Osteoblast (primary cell): ENCODE measurements at regions not wholly inside any gene's neighbourhood (a gene's known extent, or its start where the extent isn't known, plus 50 kb on each side); places are given as distances from the start of the nearest gene placed in this dataset.

ENCODE experiments used
- DNase-seq: peaks from one replicate; pipeline ENCODE4 v3.0.0; 2011; ENCODE audit warnings: low spot score, mixed read lengths; ENCODE audit not compliant: insufficient read length; ENCODE audit errors: missing footprints
- H2AFZ ChIP-seq: 2 replicates; pipeline ENCODE4 v1.6.0; 2011; ENCODE audit warnings: mild to moderate bottlenecking, low read length
- H3K27ac ChIP-seq: 2 replicates; pipeline ENCODE4 v1.5.1; 2011; ENCODE audit warnings: mild to moderate bottlenecking, low read depth, low read length, moderate library complexity
- H3K27me3 ChIP-seq: 2 replicates; pipeline ENCODE4 v1.6.0; 2012; ENCODE audit warnings: mild to moderate bottlenecking, control low read depth, inconsistent platforms, low read length, moderate library complexity; ENCODE audit not compliant: insufficient read depth
- H3K36me3 ChIP-seq: 2 replicates; pipeline ENCODE4 v1.5.1; 2011; ENCODE audit warnings: mild to moderate bottlenecking, low read length, control low read depth, moderate library complexity; ENCODE audit not compliant: insufficient read depth
- H3K4me1 ChIP-seq: 2 replicates; pipeline ENCODE4 v1.5.1; 2011; ENCODE audit warnings: mild to moderate bottlenecking, low read length, control low read depth, moderate library complexity; ENCODE audit not compliant: insufficient read depth
- H3K4me2 ChIP-seq: 2 replicates; pipeline ENCODE4 v1.6.0; 2011; ENCODE audit warnings: mild to moderate bottlenecking, low read length; ENCODE audit not compliant: insufficient read depth
- H3K4me3 ChIP-seq: fragments of 200-600 bp; sonication (generic); 3 replicates; pipeline ENCODE4 v1.5.1; 2012; ENCODE audit warnings: mild to moderate bottlenecking, low read length, inconsistent platforms; ENCODE audit not compliant: insufficient read depth
- H3K79me2 ChIP-seq: 2 replicates; pipeline ENCODE4 v1.6.0; 2012; ENCODE audit warnings: mild to moderate bottlenecking, low read length, control low read depth, inconsistent platforms; ENCODE audit not compliant: insufficient read depth
- H3K9me3 ChIP-seq: 2 replicates; pipeline ENCODE4 v1.5.1; 2011; ENCODE audit warnings: low read depth, low read length, control low read depth
- H4K20me1 ChIP-seq: 2 replicates; pipeline ENCODE4 v1.6.0; 2012; ENCODE audit warnings: mild to moderate bottlenecking, low read length, control low read depth; ENCODE audit not compliant: insufficient read depth
- TF ChIP-seq, protein P1 (sequence below): IDR thresholded peaks from 2 replicates; pipeline ENCODE4 v1.5.1; 2011; ENCODE audit warnings: mild to moderate bottlenecking, low read depth, low read length, moderate library complexity; ENCODE audit errors: extremely low read depth

DNA sequence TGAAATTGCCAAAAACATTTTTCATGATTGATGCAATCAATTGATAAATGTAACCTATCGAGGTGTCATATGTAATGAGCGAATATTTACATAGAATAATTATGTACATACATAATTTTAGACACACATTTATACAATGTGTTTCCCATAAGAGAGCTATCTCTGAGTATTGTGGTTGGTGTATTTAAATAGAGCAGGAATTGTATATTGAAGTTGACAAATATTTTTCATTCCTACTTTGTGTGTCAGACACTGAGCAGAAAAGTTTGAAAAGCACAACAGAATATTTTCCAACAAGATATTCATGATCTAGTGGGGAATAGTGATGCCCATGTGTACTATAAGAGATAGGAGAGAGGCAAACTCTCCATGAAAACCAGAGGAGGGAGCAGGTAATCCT, 295.2 kb downstream of the ANKRD50 start:
- Histone ChIP-seq H3K4me2 (no peak overlapping the region), H3K36me3 (no peaks in the 10 kb centered on the region), H4K20me1 (no peaks in the 10 kb centered on the region), H3K79me2 (no peaks in the 10 kb centered on the region), H3K4me3 (no peak overlapping the region), H3K4me1 (peaks cover 26% of the 10 kb centered on the region), H2AFZ (no peak overlapping the region), H3K27ac (no peak overlapping the region), H3K9me3 (no peaks in the 10 kb centered on the region), H3K27me3 (no peaks in the 10 kb centered on the region)
- no peak for DNase-seq
- TF ChIP-seq, protein P1, sequence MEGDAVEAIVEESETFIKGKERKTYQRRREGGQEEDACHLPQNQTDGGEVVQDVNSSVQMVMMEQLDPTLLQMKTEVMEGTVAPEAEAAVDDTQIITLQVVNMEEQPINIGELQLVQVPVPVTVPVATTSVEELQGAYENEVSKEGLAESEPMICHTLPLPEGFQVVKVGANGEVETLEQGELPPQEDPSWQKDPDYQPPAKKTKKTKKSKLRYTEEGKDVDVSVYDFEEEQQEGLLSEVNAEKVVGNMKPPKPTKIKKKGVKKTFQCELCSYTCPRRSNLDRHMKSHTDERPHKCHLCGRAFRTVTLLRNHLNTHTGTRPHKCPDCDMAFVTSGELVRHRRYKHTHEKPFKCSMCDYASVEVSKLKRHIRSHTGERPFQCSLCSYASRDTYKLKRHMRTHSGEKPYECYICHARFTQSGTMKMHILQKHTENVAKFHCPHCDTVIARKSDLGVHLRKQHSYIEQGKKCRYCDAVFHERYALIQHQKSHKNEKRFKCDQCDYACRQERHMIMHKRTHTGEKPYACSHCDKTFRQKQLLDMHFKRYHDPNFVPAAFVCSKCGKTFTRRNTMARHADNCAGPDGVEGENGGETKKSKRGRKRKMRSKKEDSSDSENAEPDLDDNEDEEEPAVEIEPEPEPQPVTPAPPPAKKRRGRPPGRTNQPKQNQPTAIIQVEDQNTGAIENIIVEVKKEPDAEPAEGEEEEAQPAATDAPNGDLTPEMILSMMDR, result no peak

DNA sequence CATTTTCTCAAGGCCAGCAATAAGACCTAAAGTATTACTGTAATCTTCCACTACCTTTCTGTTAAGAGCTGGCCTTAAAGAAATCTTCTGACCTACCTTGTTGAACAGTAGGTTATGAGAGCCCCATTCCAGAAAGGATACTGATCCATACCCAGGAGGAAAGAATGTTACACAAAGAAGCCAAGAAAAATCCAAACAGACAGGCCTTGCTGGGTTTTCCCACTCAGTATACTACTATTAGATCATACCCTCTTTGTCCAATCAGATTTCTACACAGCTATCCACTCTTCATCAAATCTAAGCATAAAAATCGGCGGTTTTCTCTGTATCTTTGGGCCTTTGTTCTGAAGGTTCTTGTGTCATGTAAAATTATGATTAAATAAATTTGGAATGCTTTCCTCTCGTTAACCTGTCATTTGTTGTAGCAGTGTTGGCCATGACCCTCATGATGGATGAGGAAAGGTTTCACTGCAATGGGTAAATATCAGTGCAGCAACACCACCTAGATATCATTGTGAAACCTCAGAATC, 292.3 kb downstream of the ANKRD50 start:
- Histone ChIP-seq H3K4me2 (no peak overlapping the region), H4K20me1 (no peaks in the 10 kb centered on the region), H3K27ac (no peak overlapping the region), H3K27me3 (no peaks in the 10 kb centered on the region), H3K36me3 (no peaks in the 10 kb centered on the region), H3K4me1 (peaks cover 14% of the 10 kb centered on the region), H3K9me3 (no peaks in the 10 kb centered on the region), H3K79me2 (no peaks in the 10 kb centered on the region), H2AFZ (no peak overlapping the region), H3K4me3 (no peak overlapping the region)
- DNase-seq, result no peak
- TF ChIP-seq, protein P1, result no peak

DNA sequence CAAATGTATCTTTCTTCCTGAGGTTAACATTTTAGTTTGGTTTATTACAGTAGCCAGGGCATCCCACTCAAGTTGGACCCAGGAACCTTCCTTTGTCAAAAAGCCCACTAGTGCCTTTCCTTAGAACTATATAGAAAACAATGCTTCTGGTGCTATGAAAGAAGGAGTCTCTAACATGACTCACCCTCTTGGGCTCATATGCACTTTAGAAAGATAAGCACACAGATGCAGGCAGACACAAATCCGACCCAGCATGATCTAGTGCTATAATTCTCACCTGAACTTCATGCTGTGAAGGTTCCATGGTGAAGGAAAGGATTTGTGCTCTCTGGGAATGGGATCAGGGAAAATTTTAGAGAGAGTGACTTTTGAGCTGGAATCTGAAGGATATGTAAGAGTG, 289.4 kb downstream of the ANKRD50 start:
- H3K27me3 ChIP-seq, result no peaks in the 10 kb centered on the region
- H3K4me3 ChIP-seq, result no peak overlapping the region
- H3K4me2 ChIP-seq, result peak overlapping the region; percentile 40
- no peaks in the 10 kb centered on the region for H3K9me3 ChIP-seq
- TF ChIP-seq, protein P1, result no peak
- no peak for DNase-seq
- no peak overlapping the region for H3K27ac ChIP-seq
- no peaks in the 10 kb centered on the region for H3K36me3 ChIP-seq
- H2AFZ ChIP-seq, result no peak overlapping the region
- peaks cover 5% of the 10 kb centered on the region for H3K4me1 ChIP-seq
- no peaks in the 10 kb centered on the region for H4K20me1 ChIP-seq
- H3K79me2 ChIP-seq, result no peaks in the 10 kb centered on the region

DNA sequence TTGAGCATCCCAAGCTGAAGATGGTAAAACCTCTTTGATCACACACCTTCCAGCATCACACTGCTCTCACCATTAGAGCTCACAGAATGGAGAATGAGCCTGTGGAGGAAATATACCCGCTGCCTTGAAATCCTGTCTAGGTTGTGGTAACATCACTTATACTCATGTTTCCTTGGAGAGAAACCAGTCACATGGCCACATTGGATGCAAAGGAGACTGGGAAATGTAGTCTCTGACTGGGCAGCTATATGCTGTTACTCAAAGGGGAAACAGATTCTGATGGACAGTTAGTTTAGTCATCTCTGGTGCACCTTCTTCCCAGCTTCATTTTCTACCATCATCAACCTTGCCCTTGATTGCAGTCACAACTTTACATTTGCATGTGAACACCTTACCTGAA, 286.3 kb downstream of the ANKRD50 start:
- H3K4me1 ChIP-seq, result peaks cover 12% of the 10 kb centered on the region
- H3K36me3 ChIP-seq, result no peaks in the 10 kb centered on the region
- no peaks in the 10 kb centered on the region for H3K79me2 ChIP-seq
- no peaks in the 10 kb centered on the region for H3K27me3 ChIP-seq
- no peak overlapping the region for H2AFZ ChIP-seq
- H3K27ac ChIP-seq, result no peak overlapping the region
- H3K9me3 ChIP-seq, result no peaks in the 10 kb centered on the region
- H3K4me3 ChIP-seq, result no peak overlapping the region
- DNase-seq, result no peak
- TF ChIP-seq, protein P1, result no peak
- H3K4me2 ChIP-seq, result no peak overlapping the region
- no peaks in the 10 kb centered on the region for H4K20me1 ChIP-seq
